Upper lobe of left lung (tissue), 6 donors: ENCODE measurements at regions not wholly inside any gene's neighbourhood (a gene's known extent, or its start where the extent isn't known, plus 50 kb on each side); places are given as distances from the start of the nearest gene placed in this dataset.

Source experiments
- ATAC-seq, 2 donors: fragments of 200-7000 bp; cut with Tn5 transposase; one replicate each; pipeline ENCODE4 v1.9.1; 2022; ENCODE audit warnings: mild to moderate bottlenecking in 2 of 2, moderate library complexity in 2 of 2; ENCODE audit not compliant: low FRiP score in 2 of 2
- DNase-seq, 2 donors: peaks; one replicate each; pipeline ENCODE4 v3.0.0-alpha.2; 2019 to 2020
- H3K27ac ChIP-seq, 4 donors: fragments of 200-600 bp; sonication (generic); one replicate each; pipeline ENCODE4 v1.5.1; 2016 to 2019
- H3K27me3 ChIP-seq, 4 donors: fragments of 200-600 bp; sonication (generic); one replicate each; pipeline ENCODE4 v1.5.1; 2017 to 2019
- H3K36me3 ChIP-seq, 4 donors: fragments of 200-600 bp; sonication (generic); one replicate each; pipeline ENCODE4 v1.5.1; 2016 to 2019
- H3K4me1 ChIP-seq, 4 donors: fragments of 200-600 bp; sonication (generic); one replicate each; pipeline ENCODE4 v1.5.1; 2018 to 2019
- H3K4me3 ChIP-seq, 4 donors: fragments of 200-600 bp; sonication (generic); one replicate each; pipeline ENCODE4 v1.5.1; 2017 to 2019; ENCODE audit warnings: mild to moderate bottlenecking in 2 of 4, moderate library complexity in 1 of 4
- H3K9me3 ChIP-seq, 4 donors: fragments of 200-600 bp; sonication (generic); one replicate each; pipeline ENCODE4 v1.5.1; 2018 to 2019
- EP300 ChIP-seq, 4 donors: sonication (generic); formaldehyde crosslinking; IDR thresholded peaks; one replicate each; pipeline ENCODE4 v1.5.1; 2017; ENCODE audit warnings: antibody characterized with exemption in 4 of 4, control low read depth in 2 of 4
- POLR2A ChIP-seq, 4 donors: fragments of 450-650 bp; IDR thresholded peaks; one replicate each; pipeline ENCODE4 v1.5.1; 2016 to 2017; ENCODE audit warnings: antibody characterized with exemption in 4 of 4, mild to moderate bottlenecking in 2 of 4
- POLR2AphosphoS5 ChIP-seq, 2 donors: sonication (generic); formaldehyde crosslinking; IDR thresholded peaks; one replicate each; pipeline ENCODE4 v1.5.1; 2017; ENCODE audit warnings: antibody characterized with exemption in 2 of 2
- WGBS, 2 donors: methylation state at CpG; one replicate each; pipeline ENCODE4 v1.1.5; 2017 to 2018; 5-methylcytosine and 5-hydroxymethylcytosine counted together
- TF ChIP-seq, protein P1 (sequence below), 6 experiments: fragments of 450-650 bp in 4 of 6; fragments of 200-600 bp in 2 of 6; sonication (generic) in 2 of 6; IDR thresholded peaks; one replicate each; pipeline ENCODE4 v1.5.1; 2016 to 2019; ENCODE audit warnings: antibody characterized with exemption in 6 of 6
- donor health status: DM: no; HTN: no; CAD: no; lungs with moderate emphysema.
- donor health status: DM: no; HTN: yes; CAD: no; lungs with severe emphysema.

DNA sequence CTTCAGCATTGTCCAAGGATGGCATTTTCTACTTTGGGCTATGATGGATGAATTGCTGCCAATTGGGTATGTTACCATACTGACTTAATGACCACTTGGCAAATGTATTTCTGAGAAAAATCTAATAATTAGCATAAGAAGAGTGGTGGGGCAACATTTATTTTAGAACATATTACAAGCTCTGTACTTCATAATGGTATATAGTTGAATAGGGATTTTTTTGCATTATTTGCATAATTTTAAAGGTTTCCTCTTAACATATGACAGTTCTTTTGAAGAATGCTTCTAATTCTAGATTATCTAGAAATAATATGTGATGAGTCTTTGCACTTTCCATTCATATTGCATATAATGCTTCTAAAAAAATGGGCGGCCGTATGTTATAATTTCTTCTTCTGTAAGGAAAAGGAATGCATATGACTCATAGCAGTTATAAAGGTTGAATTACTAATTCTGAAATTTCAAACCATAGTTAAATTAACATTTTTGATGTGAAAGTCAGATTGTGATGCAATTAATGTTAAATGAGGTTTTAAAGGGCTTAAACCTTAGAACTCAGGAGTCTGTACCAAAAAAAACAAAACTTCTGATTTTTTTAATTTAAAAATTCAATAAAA, 1652.3 kb upstream of the SLC39A10 start:
- no peak for DNase-seq
- WGBS, 2 donors, result 94 to 97% methylated on average over 2 of the region's 2 CpGs
- ATAC-seq, result no peak
- Histone ChIP-seq H3K27me3 (no peaks in the 10 kb centered on the region), H3K27ac (no peak overlapping the region), H3K4me1 (no peaks in the 10 kb centered on the region), H3K9me3 (no peaks in the 10 kb centered on the region), H3K36me3 (no peaks in the 10 kb centered on the region), H3K4me3 (no peak overlapping the region)
- TF ChIP-seq, protein P1, sequence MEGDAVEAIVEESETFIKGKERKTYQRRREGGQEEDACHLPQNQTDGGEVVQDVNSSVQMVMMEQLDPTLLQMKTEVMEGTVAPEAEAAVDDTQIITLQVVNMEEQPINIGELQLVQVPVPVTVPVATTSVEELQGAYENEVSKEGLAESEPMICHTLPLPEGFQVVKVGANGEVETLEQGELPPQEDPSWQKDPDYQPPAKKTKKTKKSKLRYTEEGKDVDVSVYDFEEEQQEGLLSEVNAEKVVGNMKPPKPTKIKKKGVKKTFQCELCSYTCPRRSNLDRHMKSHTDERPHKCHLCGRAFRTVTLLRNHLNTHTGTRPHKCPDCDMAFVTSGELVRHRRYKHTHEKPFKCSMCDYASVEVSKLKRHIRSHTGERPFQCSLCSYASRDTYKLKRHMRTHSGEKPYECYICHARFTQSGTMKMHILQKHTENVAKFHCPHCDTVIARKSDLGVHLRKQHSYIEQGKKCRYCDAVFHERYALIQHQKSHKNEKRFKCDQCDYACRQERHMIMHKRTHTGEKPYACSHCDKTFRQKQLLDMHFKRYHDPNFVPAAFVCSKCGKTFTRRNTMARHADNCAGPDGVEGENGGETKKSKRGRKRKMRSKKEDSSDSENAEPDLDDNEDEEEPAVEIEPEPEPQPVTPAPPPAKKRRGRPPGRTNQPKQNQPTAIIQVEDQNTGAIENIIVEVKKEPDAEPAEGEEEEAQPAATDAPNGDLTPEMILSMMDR (IDR thresholded peaks at IDR 0.05), result no peak
- TF ChIP-seq POLR2A (IDR thresholded peaks at IDR 0.05) (no peak), EP300 (IDR thresholded peaks at IDR 0.05) (no peak), POLR2AphosphoS5 (IDR thresholded peaks at IDR 0.05) (no peak)

DNA sequence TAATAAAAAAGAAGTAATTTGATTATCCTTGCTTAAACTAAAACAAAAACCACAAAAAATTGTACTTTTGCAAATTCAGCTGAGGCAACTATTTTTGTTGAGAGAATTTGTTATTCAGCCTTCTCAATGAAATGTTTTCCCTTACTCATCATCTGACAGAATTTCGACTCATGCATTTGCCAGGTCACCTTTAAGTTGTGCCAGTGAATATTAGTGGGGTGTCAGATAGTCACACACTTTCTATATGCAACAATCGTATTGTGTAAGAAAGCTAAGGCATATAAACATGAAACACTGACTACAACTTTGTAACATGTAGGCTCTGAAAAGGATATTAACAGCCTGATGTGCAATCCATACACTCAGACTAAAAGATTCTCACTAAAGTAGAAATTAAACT, 1653.1 kb upstream of the SLC39A10 start:
- Histone ChIP-seq H3K36me3 (no peaks in the 10 kb centered on the region), H3K4me3 (no peak overlapping the region), H3K9me3 (no peaks in the 10 kb centered on the region), H3K4me1 (no peaks in the 10 kb centered on the region), H3K27me3 (no peaks in the 10 kb centered on the region), H3K27ac (no peak overlapping the region)
- DNase-seq (no peak), ATAC-seq (no peak)
- 74 to 79% methylated on average over 2 of the region's 2 CpGs for WGBS, 2 donors
- TF ChIP-seq EP300 (IDR thresholded peaks at IDR 0.05), result no peak
- no peak for TF ChIP-seq POLR2AphosphoS5 (IDR thresholded peaks at IDR 0.05)
- TF ChIP-seq POLR2A (IDR thresholded peaks at IDR 0.05), result no peak
- TF ChIP-seq, protein P1 (IDR thresholded peaks at IDR 0.05), result no peak

DNA sequence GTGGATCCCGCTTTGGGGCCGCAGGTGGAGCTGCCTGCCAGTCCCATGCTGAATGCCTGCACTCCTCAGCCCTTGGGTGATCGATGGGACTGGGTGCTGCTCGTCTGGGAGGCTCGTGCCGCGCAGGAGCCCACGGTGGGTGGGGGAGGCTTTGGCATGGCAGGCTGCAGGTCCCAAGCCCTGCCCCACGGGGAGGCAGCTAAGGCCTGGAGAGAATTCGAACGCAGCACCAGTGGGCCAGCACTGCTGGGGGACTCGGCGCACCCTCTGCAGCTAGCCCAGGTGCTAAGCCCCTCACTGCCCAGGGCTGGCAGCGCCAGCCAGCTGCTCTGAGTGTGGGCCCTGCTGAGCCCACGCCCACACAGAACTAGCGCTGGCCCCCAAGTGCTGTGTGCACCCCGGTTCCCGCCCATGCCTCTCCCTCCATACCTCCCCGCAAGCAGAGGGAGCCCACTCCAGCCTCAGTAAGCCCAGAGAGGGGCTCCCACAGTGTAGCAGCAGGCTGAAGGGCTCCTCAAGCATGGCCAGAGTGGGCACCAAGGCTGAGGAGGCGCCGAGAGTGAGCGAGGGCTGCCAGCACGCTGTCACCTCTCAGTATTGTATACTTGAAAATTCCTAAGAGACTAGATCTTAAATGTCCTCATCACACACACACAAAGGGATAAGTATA, 1654.2 kb upstream of the SLC39A10 start:
- peak in 1 of 2 donors; percentile 46 for ATAC-seq
- WGBS, 2 donors, result 86 to 90% methylated on average over 1 to 21 of the region's 23 CpGs

DNA sequence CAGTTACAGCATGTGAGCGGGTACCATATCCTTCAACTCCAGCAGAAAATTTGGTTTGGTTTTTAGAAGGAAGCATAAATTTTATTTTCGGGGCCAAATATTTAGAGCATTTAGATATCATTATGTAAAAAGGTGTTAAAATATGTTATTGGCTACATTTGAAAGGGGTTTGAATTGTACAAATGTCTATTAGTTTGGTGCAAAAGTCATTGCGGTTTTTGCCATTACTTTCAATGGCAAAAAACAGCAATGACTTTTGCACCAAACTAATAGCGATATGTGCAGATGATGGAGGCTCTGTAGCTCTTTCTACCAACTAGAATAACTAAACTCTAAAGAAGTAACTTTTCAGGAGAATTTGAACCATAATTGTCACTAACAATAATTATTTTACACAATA, 1666.2 kb upstream of the SLC39A10 start:
- no peaks in the 10 kb centered on the region for H3K4me1 ChIP-seq
- 68 to 77% methylated on average over 4 of the region's 4 CpGs for WGBS, 2 donors
- H3K36me3 ChIP-seq, result no peaks in the 10 kb centered on the region
- H3K27me3 ChIP-seq, result no peaks in the 10 kb centered on the region
- H3K4me3 ChIP-seq, result no peak overlapping the region
- H3K9me3 ChIP-seq, result no peaks in the 10 kb centered on the region
- ATAC-seq (no peak), DNase-seq (no peak)
- H3K27ac ChIP-seq, result no peak overlapping the region
- TF ChIP-seq POLR2AphosphoS5 (IDR thresholded peaks at IDR 0.05), result no peak
- TF ChIP-seq, protein P1 (IDR thresholded peaks at IDR 0.05), result no peak
- no peak for TF ChIP-seq POLR2A (IDR thresholded peaks at IDR 0.05)
- no peak for TF ChIP-seq EP300 (IDR thresholded peaks at IDR 0.05)

More for the DNA sequence above, 1654.2 kb upstream of the SLC39A10 start:
- Histone ChIP-seq H3K36me3 (no peaks in the 10 kb centered on the region), H3K9me3 (no peaks in the 10 kb centered on the region), H3K27ac (no peak overlapping the region), H3K27me3 (no peaks in the 10 kb centered on the region), H3K4me1 (no peaks in the 10 kb centered on the region), H3K4me3 (no peak overlapping the region)
- TF ChIP-seq POLR2A (IDR thresholded peaks at IDR 0.05), result no peak
- no peak for TF ChIP-seq POLR2AphosphoS5 (IDR thresholded peaks at IDR 0.05)
- TF ChIP-seq, protein P1 (IDR thresholded peaks at IDR 0.05), result no peak
- TF ChIP-seq EP300 (IDR thresholded peaks at IDR 0.05), result no peak
- peak in 1 of 2 donors; percentile 66 for DNase-seq

DNA sequence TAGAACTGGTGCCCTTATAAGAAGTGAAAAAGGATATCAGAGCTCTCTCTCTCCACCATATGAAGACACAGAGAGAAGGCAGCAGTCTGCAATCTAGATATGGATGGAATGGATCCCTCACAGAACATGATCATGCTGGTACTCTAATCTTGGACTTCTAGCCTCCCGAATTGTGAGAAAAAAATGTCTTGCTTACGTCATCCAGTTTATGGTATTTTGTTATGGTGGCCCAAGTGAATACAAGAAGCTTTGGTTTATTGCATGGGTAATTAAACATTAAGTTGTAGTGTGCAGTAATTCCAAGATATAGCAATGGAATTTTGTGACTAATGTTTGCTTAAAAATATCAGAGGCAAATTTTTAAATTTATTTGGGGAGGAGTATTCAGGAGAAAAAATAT, 1667.4 kb upstream of the SLC39A10 start:
- Histone ChIP-seq H3K9me3 (no peaks in the 10 kb centered on the region), H3K4me1 (no peaks in the 10 kb centered on the region), H3K27me3 (no peaks in the 10 kb centered on the region), H3K36me3 (no peaks in the 10 kb centered on the region), H3K4me3 (no peak overlapping the region), H3K27ac (no peak overlapping the region)
- 90 to 91% methylated on average over 2 of the region's 2 CpGs for WGBS, 2 donors
- no peak for ATAC-seq
- no peak for DNase-seq
- TF ChIP-seq, protein P1 (IDR thresholded peaks at IDR 0.05), result no peak
- no peak for TF ChIP-seq EP300 (IDR thresholded peaks at IDR 0.05)
- TF ChIP-seq POLR2A (IDR thresholded peaks at IDR 0.05), result no peak
- no peak for TF ChIP-seq POLR2AphosphoS5 (IDR thresholded peaks at IDR 0.05)
